ENCODE measurements at regions not wholly inside any gene's neighbourhood (a gene's known extent, or its start where the extent isn't known, plus 50 kb on each side); places are given as distances from the start of the nearest gene placed in this dataset.
"Not testable (repeated sequence)": the region's sequence is repeated elsewhere in the genome, so short reads cannot be mapped to it uniquely, and the experiment has no call there.

- H3K9me3 ChIP-seq = no peaks in the 10 kb centered on the region
- no peak overlapping the region for H3K27ac ChIP-seq
- H3K27me3 ChIP-seq = no peaks in the 10 kb centered on the region
- DNase-seq (ENCODE audit: low spot score in 2 of 2) = no peak
- TF ChIP-seq POLR2AphosphoS5 (IDR thresholded peaks at IDR 0.05) (no peak), POLR2A (IDR thresholded peaks at IDR 0.05) (no peak), CTCF (IDR thresholded peaks at IDR 0.05) (no peak)
- H3K36me3 ChIP-seq = no peaks in the 10 kb centered on the region
- no peaks in the 10 kb centered on the region for H3K4me1 ChIP-seq
- intact Hi-C loops (cut with DNase I; ENCODE audit: low total_unique reads) = no loop called here
- H3K4me3 ChIP-seq = no peak overlapping the region
Measured at GRCh38 chr2:193154076-193154475, 959.3 kb upstream of the TMEFF2 start.

GRCh38 chr2:193153576-193153975, 958.8 kb upstream of the TMEFF2 start:
- no peaks in the 10 kb centered on the region for H3K27me3 ChIP-seq
- H3K27ac ChIP-seq = no peak overlapping the region
- no peaks in the 10 kb centered on the region for H3K9me3 ChIP-seq
- no peak for TF ChIP-seq POLR2A (IDR thresholded peaks at IDR 0.05)
- no peak for TF ChIP-seq POLR2AphosphoS5 (IDR thresholded peaks at IDR 0.05)
- TF ChIP-seq CTCF (IDR thresholded peaks at IDR 0.05) = no peak
- intact Hi-C loops (cut with DNase I; ENCODE audit: low total_unique reads) = no loop called here
- no peaks in the 10 kb centered on the region for H3K4me1 ChIP-seq
- no peak for DNase-seq (ENCODE audit: low spot score in 2 of 2)
- H3K4me3 ChIP-seq = no peak overlapping the region
- no peaks in the 10 kb centered on the region for H3K36me3 ChIP-seq

GRCh38 chr2:193142467-193142866, 947.7 kb upstream of the TMEFF2 start:
- H3K27ac ChIP-seq; H3K27me3 ChIP-seq; H3K36me3 ChIP-seq; H3K4me1 ChIP-seq; intact Hi-C loops (cut with DNase I; ENCODE audit: low total_unique reads); DNase-seq (ENCODE audit: low spot score in 2 of 2); H3K4me3 ChIP-seq: not testable (repeated sequence)
- peaks cover 0 to 13% of the 10 kb centered on the region in 2 donors for H3K9me3 ChIP-seq

GRCh38 chr2:193141998-193142397, 947.3 kb upstream of the TMEFF2 start:
- no peak overlapping the region for H3K4me3 ChIP-seq
- H3K4me1 ChIP-seq = no peaks in the 10 kb centered on the region
- no peak for TF ChIP-seq POLR2A (IDR thresholded peaks at IDR 0.05)
- no peak for TF ChIP-seq POLR2AphosphoS5 (IDR thresholded peaks at IDR 0.05)
- no peak for TF ChIP-seq CTCF (IDR thresholded peaks at IDR 0.05)
- no peaks in the 10 kb centered on the region for H3K36me3 ChIP-seq
- no peak for DNase-seq (ENCODE audit: low spot score in 2 of 2)
- H3K27me3 ChIP-seq = no peaks in the 10 kb centered on the region
- peaks cover 0 to 13% of the 10 kb centered on the region in 2 donors for H3K9me3 ChIP-seq
- H3K27ac ChIP-seq = no peak overlapping the region
- intact Hi-C loops (cut with DNase I; ENCODE audit: low total_unique reads) = no loop called here

GRCh38 chr2:193140895-193141294, 946.2 kb upstream of the TMEFF2 start:
- H3K4me1 ChIP-seq; DNase-seq (ENCODE audit: low spot score in 2 of 2); intact Hi-C loops (cut with DNase I; ENCODE audit: low total_unique reads): not testable (repeated sequence)

GRCh38 chr2:193124815-193125214, 930.1 kb upstream of the TMEFF2 start:
- no peak for DNase-seq (ENCODE audit: low spot score in 2 of 2)
- TF ChIP-seq POLR2A (IDR thresholded peaks at IDR 0.05) (no peak), POLR2AphosphoS5 (IDR thresholded peaks at IDR 0.05) (no peak), CTCF (IDR thresholded peaks at IDR 0.05) (no peak)
- intact Hi-C loops (cut with DNase I; ENCODE audit: low total_unique reads) = no loop called here
- Histone ChIP-seq H3K4me1 (no peaks in the 10 kb centered on the region), H3K36me3 (no peaks in the 10 kb centered on the region), H3K27ac (no peak overlapping the region), H3K4me3 (no peak overlapping the region), H3K27me3 (no peaks in the 10 kb centered on the region), H3K9me3 (no peaks in the 10 kb centered on the region)

More at GRCh38 chr2:193140895-193141294, 946.2 kb upstream of the TMEFF2 start:
- H3K27ac ChIP-seq, H3K36me3 ChIP-seq, H3K4me3 ChIP-seq, H3K27me3 ChIP-seq: not testable (repeated sequence)
- peaks cover 0 to 13% of the 10 kb centered on the region in 2 donors for H3K9me3 ChIP-seq

Measured in breast epithelium (tissue), 4 donors.